Suprapubic skin (tissue), 4 donors: ENCODE measurements at regions not wholly inside any gene's neighbourhood (a gene's known extent, or its start where the extent isn't known, plus 50 kb on each side); places are given as distances from the start of the nearest gene placed in this dataset.
A peak's percentile ranks its signal among the peaks of the same experiment; 100 is the strongest.

Experiments used
- DNase-seq, 2 donors: peaks; one replicate each; pipeline ENCODE4 v3.0.0-alpha.2; 2019; ENCODE audit warnings: low spot score in 2 of 2
- H3K27ac ChIP-seq: fragments of 200-600 bp; sonication (generic); one replicate; pipeline ENCODE4 v1.5.1; 2019
- H3K27me3 ChIP-seq: fragments of 200-600 bp; sonication (generic); one replicate; pipeline ENCODE4 v1.5.1; 2019
- H3K36me3 ChIP-seq: fragments of 200-600 bp; sonication (generic); one replicate; pipeline ENCODE4 v1.5.1; 2019
- H3K4me1 ChIP-seq: fragments of 200-600 bp; sonication (generic); one replicate; pipeline ENCODE4 v1.5.1; 2019
- H3K4me3 ChIP-seq: fragments of 200-600 bp; sonication (generic); one replicate; pipeline ENCODE4 v1.5.1; 2019; ENCODE audit warnings: mild to moderate bottlenecking
- H3K9me3 ChIP-seq: fragments of 200-600 bp; sonication (generic); one replicate; pipeline ENCODE4 v1.5.1; 2019
- CTCF ChIP-seq, 2 donors: fragments of 200-600 bp in 1 of 2; fragments of 450-650 bp in 1 of 2; sonication (generic) in 1 of 2; IDR thresholded peaks; one replicate each; pipeline ENCODE4 v1.5.1; 2016 to 2019; ENCODE audit warnings: antibody characterized with exemption in 2 of 2, mild to moderate bottlenecking in 1 of 2, moderate library complexity in 1 of 2
- EP300 ChIP-seq: sonication (generic); formaldehyde crosslinking; IDR thresholded peaks from one replicate; pipeline ENCODE4 v1.6.1; 2017; ENCODE audit warnings: antibody characterized with exemption
- POLR2A ChIP-seq, 2 donors: fragments of 450-650 bp; IDR thresholded peaks; one replicate each; pipeline ENCODE4 v1.6.1; 2017; ENCODE audit warnings: antibody characterized with exemption in 2 of 2, mild to moderate bottlenecking in 2 of 2, moderate library complexity in 2 of 2
- POLR2AphosphoS5 ChIP-seq, 3 donors: sonication (generic); formaldehyde crosslinking; IDR thresholded peaks; one replicate each; pipeline ENCODE4 v1.6.1; 2017; ENCODE audit warnings: antibody characterized with exemption in 3 of 3
- WGBS: methylation state at CpG from one replicate; pipeline ENCODE4 v1.1.5; 2018; 5-methylcytosine and 5-hydroxymethylcytosine counted together

DNA sequence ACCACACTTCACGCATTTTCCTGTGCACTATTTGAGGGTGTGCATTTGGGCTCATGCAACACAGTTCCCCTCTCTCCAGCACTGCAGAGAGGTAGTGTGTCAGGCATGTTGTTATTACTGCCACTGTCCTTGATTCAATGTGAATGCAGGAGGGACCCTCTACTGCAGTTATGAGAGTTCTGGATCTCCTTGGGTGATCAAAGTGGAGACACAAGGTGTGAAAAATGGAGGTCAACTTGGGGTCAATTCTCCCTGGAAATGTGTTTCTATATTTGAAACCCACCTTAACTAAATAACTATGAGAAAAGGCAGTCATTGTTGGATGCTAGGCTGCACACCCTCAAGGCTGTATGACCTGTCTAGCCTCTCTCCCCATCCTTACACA is 73.9 kb upstream of the FAM171A1 start:
- peaks cover 5% of the 10 kb centered on the region for H3K27me3 ChIP-seq
- no peak overlapping the region for H3K4me3 ChIP-seq
- DNase-seq = no peak
- no peak overlapping the region for H3K27ac ChIP-seq
- 89% methylated on average over 1 of the region's 1 CpG for WGBS
- TF ChIP-seq POLR2A (IDR thresholded peaks at IDR 0.05) = no peak
- no peak for TF ChIP-seq CTCF (IDR thresholded peaks at IDR 0.05)
- TF ChIP-seq EP300 = no peak
- TF ChIP-seq POLR2AphosphoS5 (IDR thresholded peaks at IDR 0.05) = no peak
- H3K36me3 ChIP-seq = no peaks in the 10 kb centered on the region
- H3K4me1 ChIP-seq = no peaks in the 10 kb centered on the region
- H3K9me3 ChIP-seq = no peaks in the 10 kb centered on the region

DNA sequence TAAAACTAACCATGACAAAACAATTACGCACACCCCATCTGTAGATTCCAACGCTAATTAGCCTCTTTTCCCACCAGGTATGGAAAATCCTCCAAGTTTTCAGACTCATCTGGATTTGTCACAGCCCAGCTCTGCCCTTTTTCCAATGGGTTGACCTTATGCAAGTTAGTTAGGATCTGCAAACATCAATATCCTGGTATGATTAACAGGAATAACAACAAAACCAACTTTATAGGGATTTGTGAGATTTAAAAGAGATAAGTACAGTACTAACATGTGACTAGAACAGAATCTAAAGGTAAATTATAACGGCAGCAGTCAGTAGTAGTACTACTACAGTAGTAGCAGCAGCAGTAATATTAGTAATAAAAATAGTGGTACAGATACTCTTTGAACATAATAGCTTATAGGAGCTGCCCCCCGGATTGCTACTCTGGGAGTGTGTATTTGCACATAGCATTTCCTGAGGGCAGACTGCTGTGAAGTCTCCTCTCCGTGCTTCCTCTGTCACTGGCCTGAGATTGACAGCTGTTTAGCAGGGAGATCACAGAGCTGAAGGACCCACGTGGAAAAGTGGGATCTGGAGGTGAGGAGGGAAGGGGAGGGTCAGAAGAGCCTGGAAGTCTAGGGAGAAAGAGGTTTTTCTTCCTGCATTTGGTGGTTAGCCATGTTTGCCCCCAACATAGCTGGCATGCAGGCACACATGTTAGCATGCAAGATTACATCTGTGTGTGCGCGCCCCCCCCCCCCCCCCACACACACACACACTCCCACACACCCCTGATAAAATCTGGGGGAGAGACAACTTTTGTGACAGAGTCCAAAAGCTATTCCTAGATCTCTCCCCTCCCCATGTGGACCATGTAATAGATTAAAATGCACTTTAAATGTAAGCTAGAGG is 73.3 kb upstream of the FAM171A1 start:
- H3K4me1 ChIP-seq = peaks cover 2% of the 10 kb centered on the region
- H3K27ac ChIP-seq = no peak overlapping the region
- no peak for DNase-seq
- no peak overlapping the region for H3K4me3 ChIP-seq
- H3K9me3 ChIP-seq = no peaks in the 10 kb centered on the region
- 48% methylated on average over 8 of the region's 8 CpGs for WGBS
- peaks cover 2% of the 10 kb centered on the region for H3K27me3 ChIP-seq
- TF ChIP-seq POLR2A (IDR thresholded peaks at IDR 0.05) = no peak
- no peak for TF ChIP-seq POLR2AphosphoS5 (IDR thresholded peaks at IDR 0.05)
- TF ChIP-seq EP300 = no peak
- TF ChIP-seq CTCF (IDR thresholded peaks at IDR 0.05) = no peak
- no peaks in the 10 kb centered on the region for H3K36me3 ChIP-seq

- 91% methylated on average over 14 of the region's 14 CpGs for WGBS
- TF ChIP-seq POLR2A (IDR thresholded peaks at IDR 0.05) (no peak), CTCF (IDR thresholded peaks at IDR 0.05) (no peak), POLR2AphosphoS5 (IDR thresholded peaks at IDR 0.05) (no peak), EP300 (no peak)
- no peak overlapping the region for H3K27ac ChIP-seq
- H3K4me1 ChIP-seq = peaks cover 6% of the 10 kb centered on the region
- no peak for DNase-seq
- H3K36me3 ChIP-seq = no peaks in the 10 kb centered on the region
- H3K9me3 ChIP-seq = no peaks in the 10 kb centered on the region
- no peaks in the 10 kb centered on the region for H3K27me3 ChIP-seq
- no peak overlapping the region for H3K4me3 ChIP-seq
Measured at GRCh38 chr10:15442056-15442455, 71.0 kb upstream of the FAM171A1 start.

GRCh38 chr10:15440204-15440711 is 69.2 kb upstream of the FAM171A1 start:
- Histone ChIP-seq H3K9me3 (no peaks in the 10 kb centered on the region), H3K4me1 (peaks cover 6% of the 10 kb centered on the region), H3K27me3 (no peaks in the 10 kb centered on the region), H3K27ac (no peak overlapping the region), H3K36me3 (no peaks in the 10 kb centered on the region), H3K4me3 (no peak overlapping the region)
- no peak for DNase-seq
- 61% methylated on average over 9 of the region's 9 CpGs for WGBS
- no peak for TF ChIP-seq CTCF (IDR thresholded peaks at IDR 0.05)
- TF ChIP-seq EP300 = no peak
- TF ChIP-seq POLR2A (IDR thresholded peaks at IDR 0.05) = no peak
- TF ChIP-seq POLR2AphosphoS5 (IDR thresholded peaks at IDR 0.05) = no peak

DNA sequence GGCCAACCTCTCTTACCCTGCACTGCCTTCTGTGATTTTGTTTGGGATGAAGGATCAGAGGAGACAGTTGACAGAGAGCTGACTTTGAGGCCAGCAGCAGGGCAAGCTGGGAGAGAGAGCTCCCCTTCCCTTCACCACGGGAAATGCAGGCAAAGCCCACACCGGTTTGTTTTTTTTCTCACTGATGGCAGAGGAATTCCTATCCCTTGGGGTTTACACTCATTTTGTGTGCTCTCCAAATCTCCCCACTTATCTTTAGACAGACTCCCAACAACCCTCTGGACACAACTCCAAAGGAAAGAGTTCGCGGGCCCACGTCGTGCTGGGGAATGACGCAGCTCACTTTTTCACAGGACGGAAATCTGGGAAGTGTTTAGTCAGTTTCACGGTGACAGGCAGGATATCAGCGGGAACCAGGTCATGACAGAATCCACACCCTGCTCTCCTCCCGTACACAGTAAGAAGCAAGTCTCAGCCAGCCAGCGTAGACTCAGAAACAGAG is 68.3 kb upstream of the FAM171A1 start:
- peak in 1 of 2 donors; percentile 13 for TF ChIP-seq CTCF (IDR thresholded peaks at IDR 0.05)
- no peak for TF ChIP-seq POLR2AphosphoS5 (IDR thresholded peaks at IDR 0.05)
- H3K27ac ChIP-seq = no peak overlapping the region
- H3K9me3 ChIP-seq = no peaks in the 10 kb centered on the region
- H3K4me3 ChIP-seq = peak overlapping the region; percentile 28
- WGBS = under 1% methylated on average over 12 of the region's 12 CpGs
- no peak for DNase-seq
- H3K4me1 ChIP-seq = peaks cover 9% of the 10 kb centered on the region
- H3K27me3 ChIP-seq = no peaks in the 10 kb centered on the region
- H3K36me3 ChIP-seq = no peaks in the 10 kb centered on the region
